CD8-positive, alpha-beta memory T cell (primary cell): ENCODE measurements at regions not wholly inside any gene's neighbourhood (a gene's known extent, or its start where the extent isn't known, plus 50 kb on each side); places are given as distances from the start of the nearest gene placed in this dataset.

Experiments
- CTCF ChIA-PET: fragments of 350-600 bp; sonication (Branson Sonifier 250); formaldehyde crosslinking; loops from one replicate; lab custom pipeline; 2021; ENCODE audit warnings: antibody characterized with exemption; lab: Charles Lee
- POLR2A ChIA-PET: fragments of 350-600 bp; sonication (Branson Sonifier 250); formaldehyde crosslinking; loops from one replicate; lab custom pipeline; 2021; ENCODE audit warnings: antibody characterized with exemption; lab: Charles Lee
- DNase-seq, 5 donors: peaks; one replicate each; pipeline versions ENCODE4 v3.0.0 to v3.0.0-alpha.2; 2020 to 2022; ENCODE audit warnings: mixed read lengths in 1 of 5
- H3K27ac ChIP-seq: one replicate; pipeline ENCODE4 v1.7.0; 2013; ENCODE audit warnings: low read depth, mild to moderate bottlenecking, low read length, moderate library complexity
- H3K27me3 ChIP-seq: 2 replicates; pipeline ENCODE4 v1.7.0; 2013; ENCODE audit warnings: low read length, mild to moderate bottlenecking; ENCODE audit not compliant: insufficient read depth, poor library complexity, severe bottlenecking
- H3K36me3 ChIP-seq: 2 replicates; pipeline ENCODE4 v1.7.0; 2013; ENCODE audit warnings: mild to moderate bottlenecking, low read length, moderate library complexity; ENCODE audit not compliant: insufficient read depth
- H3K4me1 ChIP-seq: 2 replicates; pipeline ENCODE4 v1.7.0; 2013; ENCODE audit warnings: mild to moderate bottlenecking, low read length, moderate library complexity; ENCODE audit not compliant: insufficient read depth
- H3K4me3 ChIP-seq: 2 replicates; pipeline ENCODE4 v1.7.0; 2013; ENCODE audit warnings: mild to moderate bottlenecking, low read length
- H3K9me3 ChIP-seq: 2 replicates; pipeline ENCODE4 v1.7.0; 2013; ENCODE audit warnings: mild to moderate bottlenecking, low read length
- H3K27ac Mint-ChIP-seq, 8 donors: one replicate each; pipeline ENCODE4 v1.8.0; 2020 to 2021; ENCODE audit warnings: mixed read lengths in 8 of 8, mild to moderate bottlenecking in 6 of 8, inconsistent platforms in 3 of 8, moderate library complexity in 3 of 8
- H3K27me3 Mint-ChIP-seq, 2 donors: one replicate each; pipeline ENCODE4 v1.8.0; 2020 to 2021; ENCODE audit warnings: mixed read lengths in 2 of 2, mild to moderate bottlenecking in 1 of 2, moderate library complexity in 1 of 2
- H3K36me3 Mint-ChIP-seq, 3 donors: one replicate each; pipeline ENCODE4 v1.8.0; 2020 to 2021; ENCODE audit warnings: mixed read lengths in 3 of 3, inconsistent platforms in 1 of 3, mild to moderate bottlenecking in 1 of 3
- H3K4me1 Mint-ChIP-seq, 3 donors: one replicate each; pipeline ENCODE4 v1.8.0; 2020 to 2021; ENCODE audit warnings: mixed read lengths in 3 of 3, inconsistent platforms in 1 of 3, mild to moderate bottlenecking in 1 of 3
- H3K4me3 Mint-ChIP-seq, 7 donors: one replicate each; pipeline ENCODE4 v1.8.0; 2020 to 2021; ENCODE audit warnings: mixed read lengths in 7 of 7, mild to moderate bottlenecking in 6 of 7, moderate library complexity in 4 of 7, inconsistent platforms in 2 of 7
- H3K9me3 Mint-ChIP-seq, 5 donors: one replicate each; pipeline ENCODE4 v1.8.0; 2020 to 2022; ENCODE audit warnings: mixed read lengths in 5 of 5, mild to moderate bottlenecking in 3 of 5, moderate library complexity in 2 of 5, inconsistent platforms in 1 of 5

DNA sequence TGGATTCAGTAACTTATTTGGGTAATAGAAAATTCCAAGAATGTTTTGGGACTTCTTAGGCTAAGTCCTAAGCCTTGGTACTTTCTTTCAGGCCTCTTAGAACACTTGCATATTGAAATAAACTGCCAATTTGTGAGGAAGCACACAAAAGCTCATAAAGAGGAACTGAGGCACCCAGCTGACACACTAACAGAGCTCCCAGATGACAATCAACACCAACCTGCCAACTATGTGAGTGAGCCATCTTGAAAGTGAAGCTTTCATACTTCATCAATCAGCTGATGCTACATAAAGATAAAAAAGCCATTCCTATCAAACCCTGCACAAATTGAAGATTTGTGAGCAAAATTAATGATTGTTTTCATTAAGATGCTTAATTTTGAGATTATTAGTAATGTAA lies 832.5 kb upstream of the EPHA7 start:
- Mint-ChIP-seq H3K4me3 (no peak overlapping the region), H3K36me3 (no peaks in the 10 kb centered on the region), H3K9me3 (peaks cover 0 to 27% (median 4%) of the 10 kb centered on the region in 5 donors), H3K4me1 (no peaks in the 10 kb centered on the region), H3K27me3 (no peaks in the 10 kb centered on the region), H3K27ac (no peak overlapping the region)
- Histone ChIP-seq H3K4me1 (no peaks in the 10 kb centered on the region), H3K36me3 (no peaks in the 10 kb centered on the region), H3K9me3 (no peaks in the 10 kb centered on the region), H3K27me3 (no peaks in the 10 kb centered on the region), H3K4me3 (no peak overlapping the region), H3K27ac (no peak overlapping the region)
- DNase-seq: no peak
- ChIA-PET CTCF (no interaction called here), POLR2A (no interaction called here)

DNA sequence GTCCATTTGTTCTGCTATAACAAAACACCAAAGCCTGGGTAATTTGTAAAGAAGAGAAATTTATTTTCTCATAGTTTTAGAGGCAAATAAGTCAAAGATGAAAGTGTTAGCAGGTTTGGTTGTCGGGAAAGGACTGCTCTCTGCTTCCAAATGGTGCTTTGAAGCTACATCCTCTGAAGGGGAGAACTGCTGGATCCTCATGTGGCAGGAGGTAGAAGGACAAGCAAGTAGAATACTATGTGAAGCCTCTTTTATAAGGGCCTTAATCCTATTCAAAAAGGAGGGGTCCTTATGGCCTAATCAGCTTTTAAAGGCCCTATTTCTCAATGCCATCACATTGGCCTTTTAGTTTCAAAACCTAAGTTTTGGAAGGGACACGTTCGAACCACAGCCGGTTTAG lies 826.0 kb upstream of the EPHA7 start:
- Histone ChIP-seq H3K4me3 (no peak overlapping the region), H3K36me3 (no peaks in the 10 kb centered on the region), H3K27me3 (no peaks in the 10 kb centered on the region), H3K4me1 (no peaks in the 10 kb centered on the region), H3K9me3 (no peaks in the 10 kb centered on the region), H3K27ac (no peak overlapping the region)
- H3K4me1 Mint-ChIP-seq: no peaks in the 10 kb centered on the region
- no peak for DNase-seq
- H3K27ac Mint-ChIP-seq: no peak overlapping the region
- ChIA-PET POLR2A (no interaction called here), CTCF (no interaction called here)
- no peaks in the 10 kb centered on the region for H3K27me3 Mint-ChIP-seq
- no peaks in the 10 kb centered on the region for H3K36me3 Mint-ChIP-seq
- H3K4me3 Mint-ChIP-seq: no peak overlapping the region
- H3K9me3 Mint-ChIP-seq: peaks cover 2 to 14% (median 4%) of the 10 kb centered on the region in 5 donors

DNA sequence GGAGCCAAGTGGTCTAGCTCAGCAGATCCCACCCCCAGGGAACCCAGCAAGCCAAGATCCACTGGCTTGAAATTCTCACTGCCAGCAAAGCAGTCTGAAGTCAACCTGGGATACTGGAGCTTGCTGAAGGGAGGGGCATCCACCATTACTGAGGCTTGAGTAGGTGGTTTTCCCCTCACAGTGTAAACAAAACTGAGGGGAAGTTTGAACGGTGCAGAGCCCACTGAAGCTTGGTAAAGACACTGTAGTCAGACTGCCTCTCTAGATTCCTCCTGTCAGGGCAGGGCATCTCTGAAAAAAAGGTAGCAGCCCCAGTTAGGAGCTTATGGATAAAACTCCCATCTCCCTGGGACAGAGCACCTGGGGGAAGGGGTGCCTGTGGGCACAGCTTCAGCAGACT lies 819.5 kb upstream of the EPHA7 start:
- no peaks in the 10 kb centered on the region for H3K27me3 ChIP-seq
- H3K27ac ChIP-seq: no peak overlapping the region
- H3K36me3 Mint-ChIP-seq: no peaks in the 10 kb centered on the region
- ChIA-PET CTCF (no interaction called here), POLR2A (no interaction called here)
- H3K4me3 Mint-ChIP-seq: no peak overlapping the region
- no peaks in the 10 kb centered on the region for H3K4me1 ChIP-seq
- DNase-seq: no peak
- H3K4me3 ChIP-seq: no peak overlapping the region
- no peak overlapping the region for H3K27ac Mint-ChIP-seq
- H3K9me3 ChIP-seq: no peaks in the 10 kb centered on the region
- H3K9me3 Mint-ChIP-seq: peaks cover 0 to 19% (median 10%) of the 10 kb centered on the region in 5 donors
- H3K4me1 Mint-ChIP-seq: no peaks in the 10 kb centered on the region
- no peaks in the 10 kb centered on the region for H3K36me3 ChIP-seq
- H3K27me3 Mint-ChIP-seq: no peaks in the 10 kb centered on the region

DNA sequence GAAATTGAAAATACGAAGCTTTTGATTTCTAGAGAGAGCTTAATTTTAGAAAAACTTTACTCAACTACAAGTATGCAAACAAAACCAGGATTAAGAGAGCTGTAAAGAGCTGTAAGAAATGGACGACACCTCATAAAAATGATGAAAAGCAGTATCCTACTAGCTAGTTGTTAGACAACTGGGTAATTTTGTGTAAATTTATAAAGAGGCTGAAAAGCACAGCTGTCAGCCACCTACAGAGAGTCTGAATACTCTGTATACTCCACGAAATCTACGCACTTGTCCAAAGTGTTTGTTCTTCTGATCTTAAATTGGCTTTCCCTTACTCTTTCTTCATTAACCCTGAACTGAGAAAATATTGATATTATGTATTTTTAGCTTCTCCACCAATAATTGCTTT lies 808.4 kb upstream of the EPHA7 start:
- H3K4me1 ChIP-seq: no peaks in the 10 kb centered on the region
- Mint-ChIP-seq H3K4me1 (no peaks in the 10 kb centered on the region), H3K9me3 (peaks cover 0 to 9% (median 6%) of the 10 kb centered on the region in 5 donors), H3K4me3 (no peak overlapping the region), H3K27ac (no peak overlapping the region), H3K36me3 (no peaks in the 10 kb centered on the region), H3K27me3 (no peaks in the 10 kb centered on the region)
- DNase-seq: no peak
- H3K4me3 ChIP-seq: no peak overlapping the region
- POLR2A ChIA-PET: no interaction called here
- no peaks in the 10 kb centered on the region for H3K36me3 ChIP-seq
- CTCF ChIA-PET: interaction anchor here (1.5 kb wide), 1 partner anchor 9 kb away, joined by 3 read pairs; no protein-coding TSS in a partner anchor
- no peaks in the 10 kb centered on the region for H3K27me3 ChIP-seq
- H3K9me3 ChIP-seq: no peaks in the 10 kb centered on the region
- no peak overlapping the region for H3K27ac ChIP-seq

DNA sequence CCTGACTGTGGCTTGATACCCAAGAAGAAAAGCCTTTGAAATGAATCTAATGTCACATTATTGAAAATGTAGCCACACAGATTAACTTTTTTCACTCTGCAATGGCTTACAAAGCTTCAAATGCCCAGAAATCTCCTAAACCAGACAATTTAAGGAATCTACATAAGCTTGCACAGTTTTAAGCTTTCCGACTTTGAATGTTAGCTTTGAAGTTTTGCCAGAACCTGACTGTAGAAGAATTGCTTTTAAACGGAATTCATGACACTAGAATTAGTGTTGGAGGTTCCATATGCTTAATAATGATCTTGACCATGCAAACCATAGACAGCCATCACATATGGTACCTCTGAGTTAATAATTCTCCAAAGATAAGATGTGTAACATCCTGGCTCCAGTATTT lies 798.5 kb upstream of the EPHA7 start:
- no peak overlapping the region for H3K27ac Mint-ChIP-seq
- no peaks in the 10 kb centered on the region for H3K27me3 Mint-ChIP-seq
- no peak overlapping the region for H3K4me3 Mint-ChIP-seq
- no peaks in the 10 kb centered on the region for H3K4me1 ChIP-seq
- no peaks in the 10 kb centered on the region for H3K4me1 Mint-ChIP-seq
- no peak for DNase-seq
- H3K4me3 ChIP-seq: no peak overlapping the region
- no peak overlapping the region for H3K27ac ChIP-seq
- ChIA-PET POLR2A (no interaction called here), CTCF (no interaction called here)
- peaks cover 0 to 16% (median 3%) of the 10 kb centered on the region in 5 donors for H3K9me3 Mint-ChIP-seq
- no peaks in the 10 kb centered on the region for H3K27me3 ChIP-seq
- H3K36me3 ChIP-seq: no peaks in the 10 kb centered on the region
- H3K36me3 Mint-ChIP-seq: no peaks in the 10 kb centered on the region
- H3K9me3 ChIP-seq: no peaks in the 10 kb centered on the region

DNA sequence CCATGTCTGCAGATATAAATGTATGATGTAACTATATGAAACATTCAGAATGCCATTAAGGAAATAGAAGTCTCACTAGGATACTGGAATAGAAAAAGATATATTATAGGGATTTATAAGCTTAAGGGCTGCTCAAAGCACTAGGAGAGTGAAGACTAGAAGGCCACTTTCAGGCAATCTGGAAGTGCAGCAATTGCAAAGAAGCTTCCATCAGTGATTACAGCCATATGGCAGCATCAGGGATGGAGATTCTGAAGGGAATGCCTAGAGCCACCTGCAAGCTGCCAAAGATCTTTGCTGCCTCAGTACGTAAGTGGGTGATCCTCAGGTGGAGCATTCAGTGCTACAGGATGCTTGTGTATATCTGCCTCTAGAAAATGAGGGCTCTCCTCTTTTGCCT lies 796.2 kb upstream of the EPHA7 start:
- peaks cover 0 to 16% (median 3%) of the 10 kb centered on the region in 5 donors for H3K9me3 Mint-ChIP-seq
- Histone ChIP-seq H3K27me3 (no peaks in the 10 kb centered on the region), H3K4me3 (no peak overlapping the region), H3K4me1 (no peaks in the 10 kb centered on the region), H3K27ac (no peak overlapping the region), H3K9me3 (no peaks in the 10 kb centered on the region), H3K36me3 (no peaks in the 10 kb centered on the region)
- H3K27ac Mint-ChIP-seq: no peak overlapping the region
- ChIA-PET POLR2A (no interaction called here), CTCF (no interaction called here)
- no peak for DNase-seq
- no peaks in the 10 kb centered on the region for H3K27me3 Mint-ChIP-seq
- H3K4me3 Mint-ChIP-seq: no peak overlapping the region
- H3K4me1 Mint-ChIP-seq: no peaks in the 10 kb centered on the region
- H3K36me3 Mint-ChIP-seq: no peaks in the 10 kb centered on the region

DNA sequence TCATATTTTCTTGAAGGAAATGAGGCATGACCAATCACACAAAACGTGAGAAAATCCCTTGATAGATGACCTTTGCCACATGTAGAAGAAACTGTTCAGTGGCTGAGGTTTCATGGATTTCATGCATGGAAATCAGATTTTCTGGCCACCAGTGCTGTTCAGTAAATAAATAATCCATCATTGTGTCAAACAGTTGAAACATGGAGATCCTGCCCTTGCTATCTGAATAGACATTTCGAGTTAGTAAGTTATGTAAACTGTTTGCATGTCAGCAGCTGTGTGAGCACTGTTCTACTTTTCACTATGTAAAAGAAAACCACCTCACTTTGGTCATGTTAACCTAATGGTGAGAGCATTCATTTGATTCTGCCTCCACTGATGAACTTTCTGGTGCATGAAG lies 793.9 kb upstream of the EPHA7 start:
- peaks cover 0 to 7% (median 2%) of the 10 kb centered on the region in 5 donors for H3K9me3 Mint-ChIP-seq
- ChIA-PET POLR2A (no interaction called here), CTCF (no interaction called here)
- H3K4me3 ChIP-seq: no peak overlapping the region
- no peak overlapping the region for H3K27ac Mint-ChIP-seq
- no peaks in the 10 kb centered on the region for H3K9me3 ChIP-seq
- no peak overlapping the region for H3K4me3 Mint-ChIP-seq
- no peaks in the 10 kb centered on the region for H3K36me3 Mint-ChIP-seq
- no peaks in the 10 kb centered on the region for H3K4me1 Mint-ChIP-seq
- H3K27me3 Mint-ChIP-seq: no peaks in the 10 kb centered on the region
- no peaks in the 10 kb centered on the region for H3K4me1 ChIP-seq
- no peaks in the 10 kb centered on the region for H3K36me3 ChIP-seq
- no peak for DNase-seq
- no peak overlapping the region for H3K27ac ChIP-seq
- no peaks in the 10 kb centered on the region for H3K27me3 ChIP-seq

DNA sequence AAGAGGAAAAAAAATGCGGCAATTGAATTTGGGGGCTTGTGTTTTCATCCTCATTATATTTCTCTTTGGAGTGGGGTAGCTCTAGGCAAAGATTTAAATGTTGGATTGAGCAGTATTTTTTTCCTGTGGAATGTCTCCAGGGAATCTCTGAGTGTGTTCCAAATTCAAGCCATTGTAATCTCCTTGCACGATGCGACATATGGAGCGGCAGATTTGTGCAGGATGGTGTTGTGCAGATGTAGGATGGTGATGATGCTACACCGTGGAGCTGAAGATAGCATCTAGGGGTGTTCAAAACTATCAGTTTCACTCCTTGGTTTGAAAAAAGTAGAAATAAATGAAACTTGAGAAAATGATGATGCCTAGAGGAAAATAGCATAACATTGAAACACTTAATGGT lies 777.5 kb upstream of the EPHA7 start:
- Histone ChIP-seq H3K27ac (no peak overlapping the region), H3K9me3 (no peaks in the 10 kb centered on the region), H3K36me3 (no peaks in the 10 kb centered on the region), H3K27me3 (no peaks in the 10 kb centered on the region), H3K4me1 (no peaks in the 10 kb centered on the region), H3K4me3 (no peak overlapping the region)
- no peaks in the 10 kb centered on the region for H3K36me3 Mint-ChIP-seq
- DNase-seq: no peak
- H3K4me1 Mint-ChIP-seq: no peaks in the 10 kb centered on the region
- H3K27ac Mint-ChIP-seq: no peak overlapping the region
- no peak overlapping the region for H3K4me3 Mint-ChIP-seq
- H3K27me3 Mint-ChIP-seq: no peaks in the 10 kb centered on the region
- ChIA-PET CTCF (no interaction called here), POLR2A (no interaction called here)
- H3K9me3 Mint-ChIP-seq: peaks cover 2 to 9% (median 5%) of the 10 kb centered on the region in 5 donors

DNA sequence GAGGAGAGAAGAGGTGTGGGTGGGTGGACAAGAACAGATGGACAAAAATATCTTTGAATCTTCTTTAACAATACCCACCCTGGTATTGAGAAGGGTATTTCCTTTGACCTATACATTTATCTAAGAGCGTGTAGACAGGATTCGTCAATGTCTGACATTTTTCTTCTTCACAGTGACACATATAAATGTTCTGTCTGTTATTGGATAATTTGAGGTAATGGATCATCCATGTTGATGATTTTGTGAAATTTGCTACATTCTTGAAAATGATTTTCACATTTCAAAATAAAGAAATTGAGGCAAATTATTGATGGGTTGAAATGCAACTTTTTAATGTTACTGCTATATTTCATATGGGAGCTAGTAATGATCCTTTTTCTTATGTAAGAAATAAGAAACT lies 770.7 kb upstream of the EPHA7 start:
- no peaks in the 10 kb centered on the region for H3K9me3 ChIP-seq
- DNase-seq: no peak
- no peak overlapping the region for H3K27ac ChIP-seq
- H3K36me3 ChIP-seq: no peaks in the 10 kb centered on the region
- Mint-ChIP-seq H3K27ac (no peak overlapping the region), H3K4me1 (no peaks in the 10 kb centered on the region), H3K4me3 (no peak overlapping the region), H3K9me3 (peaks cover 0 to 26% (median 9%) of the 10 kb centered on the region in 5 donors), H3K27me3 (no peaks in the 10 kb centered on the region), H3K36me3 (no peaks in the 10 kb centered on the region)
- no peaks in the 10 kb centered on the region for H3K4me1 ChIP-seq
- H3K4me3 ChIP-seq: no peak overlapping the region
- ChIA-PET POLR2A (no interaction called here), CTCF (no interaction called here)
- H3K27me3 ChIP-seq: no peaks in the 10 kb centered on the region
